Skeletal muscle tissue (tissue), 3 donors: ENCODE measurements at regions not wholly inside any gene's neighbourhood (a gene's known extent, or its start where the extent isn't known, plus 50 kb on each side); places are given as distances from the start of the nearest gene placed in this dataset.

Source experiments
- H3K27ac ChIP-seq: one replicate; pipeline ENCODE4 v1.7.0; 2013; ENCODE audit warnings: mild to moderate bottlenecking, low read depth, low read length, inconsistent platforms
- H3K27me3 ChIP-seq, 3 donors: one replicate each; pipeline ENCODE4 v1.7.0; 2013; ENCODE audit warnings: low read length in 3 of 3; ENCODE audit not compliant: control insufficient read depth in 3 of 3, insufficient read depth in 3 of 3
- H3K36me3 ChIP-seq, 3 donors: one replicate each; pipeline ENCODE4 v1.7.0; 2013; ENCODE audit warnings: low read length in 3 of 3; ENCODE audit not compliant: control insufficient read depth in 3 of 3, insufficient read depth in 3 of 3
- H3K4me1 ChIP-seq, 3 donors: one replicate each; pipeline ENCODE4 v1.7.0; 2013; ENCODE audit warnings: low read length in 3 of 3, mild to moderate bottlenecking in 3 of 3; ENCODE audit not compliant: control insufficient read depth in 3 of 3, insufficient read depth in 3 of 3
- H3K4me3 ChIP-seq, 3 donors: one replicate each; pipeline ENCODE4 v1.7.0; 2013; ENCODE audit warnings: low read length in 3 of 3
- H3K9ac ChIP-seq, 3 donors: one replicate each; pipeline ENCODE4 v1.7.0; 2013; ENCODE audit warnings: low read length in 3 of 3, mild to moderate bottlenecking in 3 of 3, moderate library complexity in 2 of 3, low read depth in 1 of 3
- H3K9me3 ChIP-seq, 3 donors: one replicate each; pipeline ENCODE4 v1.7.0; 2013; ENCODE audit warnings: low read length in 3 of 3; ENCODE audit not compliant: control insufficient read depth in 3 of 3
- donor health status: Osteomylitis.

DNA sequence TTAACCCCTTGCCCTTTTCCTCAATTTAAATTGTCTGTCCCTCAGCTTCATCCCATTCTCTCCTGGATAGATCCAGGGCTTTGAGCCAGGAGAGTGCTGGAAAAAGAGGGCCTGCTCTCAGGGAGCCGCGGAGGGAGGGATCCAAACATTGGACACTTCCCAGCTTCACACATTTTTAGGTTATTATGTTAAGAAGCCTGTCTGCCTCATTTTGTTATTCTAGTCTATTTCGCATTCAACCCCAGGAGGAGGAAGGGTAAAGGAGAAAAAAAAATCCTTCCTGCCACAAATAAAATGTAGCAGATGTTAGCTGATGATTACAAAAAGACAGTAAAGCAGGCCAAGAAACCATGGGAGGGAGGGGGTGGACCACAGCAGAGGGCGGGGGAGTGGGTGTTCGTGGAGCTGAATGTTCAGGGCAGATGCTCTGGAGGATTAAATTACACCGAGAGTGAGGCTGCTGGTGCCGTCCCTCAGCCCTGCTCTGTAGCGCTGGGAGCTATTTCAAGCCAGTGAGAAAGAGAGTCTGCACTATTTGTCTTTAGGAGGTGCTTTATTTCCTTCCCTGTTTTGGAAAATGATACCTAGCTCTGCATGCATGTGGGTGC is 60.6 kb upstream of the ZFR start:
- Histone ChIP-seq H3K9ac (no peak overlapping the region), H3K27ac (peak overlapping the region; percentile 36), H3K4me3 (no peak overlapping the region), H3K9me3 (no peaks in the 10 kb centered on the region), H3K27me3 (peaks cover 0 to 8% (median 4%) of the 10 kb centered on the region in 3 donors), H3K36me3 (no peaks in the 10 kb centered on the region), H3K4me1 (peaks cover 12 to 20% (median 20%) of the 10 kb centered on the region in 3 donors)

DNA sequence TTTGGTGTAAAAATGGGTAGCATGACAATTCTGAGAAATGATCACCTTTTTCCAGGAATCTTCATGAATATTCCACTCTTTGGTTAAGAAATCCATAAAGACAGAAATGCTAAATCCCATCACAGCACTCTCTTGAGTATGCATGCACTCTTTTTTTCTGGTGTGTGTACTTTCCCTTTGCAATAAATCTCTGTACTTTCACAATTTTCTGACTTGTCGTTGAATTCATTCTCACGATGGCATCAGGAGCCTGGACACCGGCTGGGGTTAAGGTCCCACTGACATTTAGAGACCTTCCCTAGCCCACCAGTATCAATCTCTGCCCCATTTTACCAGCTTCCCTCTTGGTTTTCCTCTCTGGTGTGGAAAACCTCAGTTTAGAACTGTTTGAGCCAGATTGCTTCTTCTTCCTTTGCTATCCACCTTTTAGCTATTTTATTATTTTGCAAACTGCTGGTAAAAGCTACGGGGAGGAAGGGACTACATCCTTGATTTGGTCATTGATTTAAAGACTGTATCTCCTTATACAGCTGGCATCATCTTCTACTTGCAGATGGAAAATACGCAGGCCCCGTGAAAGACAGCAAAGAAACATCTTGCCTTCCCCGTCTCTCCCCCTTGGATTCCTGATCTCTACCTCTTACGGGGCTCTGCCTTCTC is 59.9 kb upstream of the ZFR start:
- no peaks in the 10 kb centered on the region for H3K9me3 ChIP-seq
- H3K27me3 ChIP-seq: peaks cover 0 to 8% (median 4%) of the 10 kb centered on the region in 3 donors
- no peak overlapping the region for H3K9ac ChIP-seq
- peaks cover 12 to 20% (median 20%) of the 10 kb centered on the region in 3 donors for H3K4me1 ChIP-seq
- no peak overlapping the region for H3K4me3 ChIP-seq
- H3K27ac ChIP-seq: peak overlapping the region; percentile 36
- no peaks in the 10 kb centered on the region for H3K36me3 ChIP-seq

DNA sequence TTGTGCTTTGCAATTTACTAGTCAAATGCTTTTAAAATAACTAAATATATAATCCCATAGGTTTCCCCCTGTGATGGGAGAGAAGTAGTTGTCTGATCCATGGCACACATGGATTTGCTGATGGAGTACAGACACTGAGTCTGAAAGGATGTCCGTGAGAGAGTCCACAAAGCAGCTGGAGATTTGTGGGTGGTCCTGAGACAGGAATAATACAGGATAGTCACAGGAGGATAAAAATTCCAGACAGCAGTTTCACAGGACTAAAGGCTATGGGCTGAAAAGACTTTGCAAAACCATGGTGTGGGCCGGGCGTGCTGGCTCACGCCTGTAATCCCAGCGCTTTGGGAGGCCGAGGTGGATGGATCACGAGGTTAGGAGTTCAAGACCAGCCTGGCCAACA is 58.7 kb upstream of the ZFR start:
- Histone ChIP-seq H3K9me3 (no peaks in the 10 kb centered on the region), H3K4me3 (no peak overlapping the region), H3K4me1 (peaks cover 12 to 20% (median 20%) of the 10 kb centered on the region in 3 donors), H3K9ac (no peak overlapping the region), H3K27ac (no peak overlapping the region), H3K36me3 (no peaks in the 10 kb centered on the region), H3K27me3 (peaks cover 4 to 8% (median 4%) of the 10 kb centered on the region in 3 donors)

DNA sequence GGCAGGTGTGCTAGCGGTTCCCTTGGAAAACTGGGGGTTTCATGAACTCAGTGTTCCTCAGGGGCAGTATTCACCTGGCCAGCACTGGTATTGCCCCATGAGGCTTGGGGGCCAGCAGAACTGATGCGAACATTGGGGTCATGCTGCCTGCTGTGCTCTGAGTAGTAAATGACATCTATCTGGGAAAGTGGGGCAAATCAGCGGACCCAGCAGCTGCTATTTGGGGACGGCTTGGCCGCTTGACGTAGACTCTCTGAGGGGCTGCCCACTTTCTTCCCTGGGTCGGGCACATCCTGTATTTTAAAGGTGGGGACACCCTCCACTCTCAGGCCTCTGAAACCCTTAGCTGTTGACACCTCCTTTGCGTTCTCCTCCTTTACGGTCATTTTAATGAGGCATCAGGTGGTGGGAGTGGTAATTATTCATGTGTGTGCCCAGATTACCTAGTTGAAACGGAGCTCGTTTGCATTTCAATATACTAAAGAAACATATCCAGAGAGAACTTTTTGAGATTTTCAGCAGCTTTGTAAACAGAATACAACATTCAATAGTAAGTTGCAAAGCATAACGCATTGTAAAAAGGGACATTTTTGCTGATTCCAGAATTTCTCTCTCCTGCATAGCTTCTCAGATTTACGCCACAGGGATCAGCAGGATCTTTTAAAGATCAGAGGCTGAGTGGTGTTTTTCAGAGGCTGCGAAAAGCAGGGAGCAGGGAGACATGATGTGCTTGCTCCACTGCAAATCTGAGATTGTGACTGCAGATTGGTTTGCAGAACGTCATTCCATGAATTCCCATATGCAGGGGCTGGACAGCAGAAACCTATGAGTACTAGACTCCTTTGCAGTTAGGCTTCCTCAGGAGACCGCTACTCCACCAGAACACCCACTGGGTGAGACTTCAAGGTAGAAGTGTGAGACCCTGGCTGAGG is 56.8 kb upstream of the ZFR start:
- Histone ChIP-seq H3K27ac (no peak overlapping the region), H3K4me1 (peaks cover 12 to 19% (median 18%) of the 10 kb centered on the region in 3 donors), H3K27me3 (peaks cover 0 to 4% (median 2%) of the 10 kb centered on the region in 3 donors), H3K9me3 (no peaks in the 10 kb centered on the region), H3K9ac (no peak overlapping the region), H3K4me3 (no peak overlapping the region), H3K36me3 (no peaks in the 10 kb centered on the region)

DNA sequence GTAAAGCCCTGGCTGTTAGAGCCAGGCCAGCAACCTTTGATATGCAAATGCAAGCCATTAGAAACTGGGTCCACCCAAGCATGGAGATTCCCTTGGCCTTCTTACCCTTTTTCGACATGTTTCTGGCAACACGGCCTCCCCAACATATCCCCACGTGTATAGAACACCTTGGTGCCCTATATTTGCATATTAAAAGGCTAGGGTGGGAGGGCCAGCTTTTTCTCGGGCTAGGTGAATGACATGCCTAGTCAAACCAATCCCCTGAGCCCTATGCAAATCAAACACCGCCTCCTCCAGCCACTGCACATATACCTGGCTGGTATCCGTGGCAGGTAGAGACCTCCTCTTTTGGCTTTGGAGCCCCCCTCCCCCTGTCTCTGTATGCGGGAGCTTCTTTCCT is 55.6 kb upstream of the ZFR start:
- Histone ChIP-seq H3K4me1 (peaks cover 2 to 9% (median 7%) of the 10 kb centered on the region in 3 donors), H3K27me3 (peaks cover 0 to 4% (median 0%) of the 10 kb centered on the region in 3 donors), H3K9ac (no peak overlapping the region), H3K27ac (no peak overlapping the region), H3K4me3 (no peak overlapping the region), H3K9me3 (no peaks in the 10 kb centered on the region), H3K36me3 (no peaks in the 10 kb centered on the region)

DNA sequence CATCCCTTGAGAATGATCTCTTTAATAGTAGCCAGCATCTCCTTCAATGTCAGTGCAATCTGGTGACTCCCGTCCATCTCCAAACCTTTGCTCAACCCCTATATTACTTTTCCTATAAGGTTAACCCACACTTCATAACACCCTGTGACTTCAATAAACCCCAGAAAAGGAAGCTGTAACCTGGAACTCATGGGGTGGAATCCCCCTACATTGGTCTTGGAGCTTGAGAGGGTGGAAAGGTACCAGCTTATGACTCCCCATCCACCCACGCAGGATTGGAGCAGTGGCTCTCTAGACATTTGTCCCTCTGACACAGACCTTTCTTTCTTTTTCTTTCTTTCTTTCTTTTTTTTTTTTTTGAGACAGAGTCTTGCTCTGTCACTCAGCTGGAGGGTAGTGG is 54.7 kb upstream of the ZFR start:
- peaks cover 0 to 2% (median 0%) of the 10 kb centered on the region in 3 donors for H3K4me1 ChIP-seq
- no peak overlapping the region for H3K9ac ChIP-seq
- H3K27ac ChIP-seq: no peak overlapping the region
- H3K36me3 ChIP-seq: no peaks in the 10 kb centered on the region
- H3K9me3 ChIP-seq: no peaks in the 10 kb centered on the region
- no peak overlapping the region for H3K4me3 ChIP-seq
- peaks cover 0 to 4% (median 0%) of the 10 kb centered on the region in 3 donors for H3K27me3 ChIP-seq

DNA sequence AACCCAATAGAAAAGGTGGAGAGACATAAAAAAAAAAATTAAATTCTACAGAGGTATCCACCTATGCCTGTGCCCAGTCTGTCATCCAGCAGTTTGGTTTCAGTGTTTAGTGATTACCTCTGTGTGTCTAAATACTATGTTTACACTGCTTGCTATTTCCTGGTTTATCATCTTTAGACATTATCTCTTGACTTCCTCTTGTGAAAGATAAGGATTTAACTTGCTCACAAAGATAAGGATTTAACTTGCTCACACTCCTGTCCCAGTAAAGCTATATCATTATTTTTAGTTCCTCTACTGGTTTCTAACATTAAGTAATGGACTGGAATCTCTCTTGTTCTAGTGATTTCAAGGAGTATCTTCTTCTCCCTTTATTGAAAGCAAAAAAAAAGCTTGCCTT is 53.9 kb upstream of the ZFR start:
- Histone ChIP-seq H3K27ac (no peak overlapping the region), H3K9ac (no peak overlapping the region), H3K4me3 (no peak overlapping the region), H3K4me1 (no peaks in the 10 kb centered on the region), H3K27me3 (peaks cover 0 to 4% (median 0%) of the 10 kb centered on the region in 3 donors), H3K9me3 (no peaks in the 10 kb centered on the region), H3K36me3 (no peaks in the 10 kb centered on the region)

DNA sequence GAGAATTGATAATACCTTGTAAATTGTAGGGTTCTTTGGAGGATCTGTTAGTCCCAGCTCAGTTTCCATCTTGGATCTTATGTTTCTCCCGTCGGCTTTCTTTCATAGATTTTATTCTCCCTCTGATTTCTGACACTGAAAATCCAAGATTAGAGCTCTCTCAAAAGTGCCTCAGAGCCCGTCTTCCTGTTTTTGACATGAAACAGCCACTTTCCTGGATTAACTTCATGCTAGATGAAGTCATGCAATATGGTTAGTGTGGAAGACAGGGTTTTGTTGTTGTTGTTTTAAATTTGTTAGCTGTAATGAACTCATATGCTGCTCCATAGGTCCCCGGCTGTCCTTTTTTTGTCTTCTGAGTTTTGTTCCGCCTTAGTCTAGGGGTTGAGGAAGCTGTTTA is 51.6 kb upstream of the ZFR start:
- Histone ChIP-seq H3K9me3 (no peaks in the 10 kb centered on the region), H3K9ac (no peak overlapping the region), H3K27ac (no peak overlapping the region), H3K4me3 (no peak overlapping the region), H3K27me3 (peaks cover 0 to 4% (median 0%) of the 10 kb centered on the region in 3 donors), H3K36me3 (no peaks in the 10 kb centered on the region), H3K4me1 (no peaks in the 10 kb centered on the region)

DNA sequence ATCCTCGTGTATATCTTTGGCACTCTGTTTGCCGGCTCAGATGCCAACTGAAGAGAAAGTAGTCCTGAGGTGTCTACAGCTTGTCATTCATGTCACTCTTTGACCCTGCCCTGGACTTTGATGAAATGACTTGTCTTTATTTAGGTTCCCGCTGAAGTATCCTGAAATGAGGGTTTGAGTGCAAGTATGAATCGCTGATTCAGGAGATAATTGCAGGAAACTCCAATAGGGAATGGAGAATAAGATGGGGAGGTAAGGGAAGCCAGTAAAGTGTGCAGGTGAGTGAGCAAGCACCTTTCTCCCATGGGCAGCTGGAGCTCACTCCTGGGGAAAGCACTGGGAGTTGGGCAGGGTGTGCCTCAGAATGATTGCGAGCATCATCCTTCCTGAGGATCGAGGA is 50.3 kb upstream of the ZFR start:
- Histone ChIP-seq H3K4me3 (no peak overlapping the region), H3K9ac (no peak overlapping the region), H3K27me3 (peaks cover 0 to 4% (median 0%) of the 10 kb centered on the region in 3 donors), H3K36me3 (no peaks in the 10 kb centered on the region), H3K4me1 (peaks cover 0 to 3% (median 0%) of the 10 kb centered on the region in 3 donors), H3K27ac (no peak overlapping the region), H3K9me3 (no peaks in the 10 kb centered on the region)
